HL-60 (cell line): ENCODE measurements at regions not wholly inside any gene's neighbourhood (a gene's known extent, or its start where the extent isn't known, plus 50 kb on each side); places are given as distances from the start of the nearest gene placed in this dataset.
"Not testable (repeated sequence)": the region's sequence is repeated elsewhere in the genome, so short reads cannot be mapped to it uniquely, and the experiment has no call there.

Source experiments
- DNase-seq, 2 experiments: peaks; one replicate each; pipeline ENCODE4 v3.0.0-alpha.2; 2010 to 2020; ENCODE audit warnings: low read depth in 1 of 2, low spot score in 1 of 2
- H3K27ac ChIP-seq: fragments of 250-450 bp; sonication (Bioruptor Pico); replicated peaks from 2 replicates; pipeline ENCODE4 v1.5.1; 2020; ENCODE audit warnings: mild to moderate bottlenecking, moderate library complexity
- H3K27me3 ChIP-seq: fragments of 250-450 bp; sonication (Bioruptor Pico); 2 replicates; pipeline ENCODE4 v1.5.1; 2021; ENCODE audit warnings: mild to moderate bottlenecking, moderate library complexity; ENCODE audit not compliant: insufficient read depth, poor library complexity, severe bottlenecking
- H3K4me3 ChIP-seq: replicated peaks from 2 replicates; pipeline ENCODE4 v1.5.1; 2011; ENCODE audit warnings: mild to moderate bottlenecking, control low read depth, low read length; ENCODE audit not compliant: insufficient read depth
- CTCF ChIP-seq: IDR thresholded peaks from one replicate; pipeline ENCODE4 v1.5.1; 2011; ENCODE audit warnings: low read length, control low read depth, inconsistent platforms; ENCODE audit not compliant: insufficient read depth
- GABPA ChIP-seq: IDR thresholded peaks from 2 replicates; pipeline ENCODE4 v1.6.1; 2012; ENCODE audit warnings: low read depth
- POLR2AphosphoS5 ChIP-seq: IDR thresholded peaks from 2 replicates; pipeline ENCODE4 v1.6.1; 2012; ENCODE audit warnings: low read depth
- REST ChIP-seq: IDR thresholded peaks from 2 replicates; pipeline ENCODE4 v1.6.1; 2012; ENCODE audit warnings: low read depth; ENCODE audit not compliant: insufficient replicate concordance
- SPI1 ChIP-seq: IDR thresholded peaks from 2 replicates; pipeline ENCODE4 v1.6.1; 2012; ENCODE audit warnings: low read depth, mild to moderate bottlenecking, borderline replicate concordance

GRCh38 chr6:114638341-114638740 lies 295.5 kb upstream of the HS3ST5 start:
- Histone ChIP-seq H3K27me3 (no peaks in the 10 kb centered on the region), H3K27ac (no peak overlapping the region)
- no peak for DNase-seq

GRCh38 chr6:114634016-114634415 lies 291.2 kb upstream of the HS3ST5 start:
- TF ChIP-seq GABPA (no peak), POLR2AphosphoS5 (no peak), SPI1 (no peak), REST (no peak), CTCF (no peak)
- H3K4me3 ChIP-seq, result no peak overlapping the region
- H3K27ac ChIP-seq, result no peak overlapping the region
- no peak for DNase-seq
- no peaks in the 10 kb centered on the region for H3K27me3 ChIP-seq

More at GRCh38 chr6:114638341-114638740, 295.5 kb upstream of the HS3ST5 start:
- H3K4me3 ChIP-seq, result no peak overlapping the region
- TF ChIP-seq CTCF (no peak), SPI1 (no peak), POLR2AphosphoS5 (no peak), GABPA (no peak), REST (no peak)

- DNase-seq, H3K27ac ChIP-seq, H3K4me3 ChIP-seq, H3K27me3 ChIP-seq: not testable (repeated sequence)
Observed at GRCh38 chr6:114626226-114626625, 283.4 kb upstream of the HS3ST5 start.

- Histone ChIP-seq H3K27me3 (no peaks in the 10 kb centered on the region), H3K27ac (no peak overlapping the region), H3K4me3 (no peak overlapping the region)
- no peak for DNase-seq
- TF ChIP-seq REST (no peak), CTCF (no peak), SPI1 (no peak), POLR2AphosphoS5 (no peak), GABPA (no peak)
Observed at GRCh38 chr6:114619621-114620200, 276.9 kb upstream of the HS3ST5 start.
